ENCODE measurements at regions not wholly inside any gene's neighbourhood (a gene's known extent, or its start where the extent isn't known, plus 50 kb on each side); places are given as distances from the start of the nearest gene placed in this dataset.

GRCh38 chr18:77395953-77396352 lies 146.3 kb downstream of the GALR1 start:
- no peaks in the 10 kb centered on the region for H3K9me3 ChIP-seq
- no peak for DNase-seq
- no peaks in the 10 kb centered on the region for H3K36me3 ChIP-seq
- no peaks in the 10 kb centered on the region for H3K4me1 ChIP-seq
- ATAC-seq, result no peak
- no peaks in the 10 kb centered on the region for H3K27me3 ChIP-seq (ENCODE audit: low read depth)
- H3K4me3 ChIP-seq, result no peak overlapping the region
- no peak overlapping the region for H3K27ac ChIP-seq
- intact Hi-C loops (cut with DNase I), result no loop called here
- TF ChIP-seq, protein P1, sequence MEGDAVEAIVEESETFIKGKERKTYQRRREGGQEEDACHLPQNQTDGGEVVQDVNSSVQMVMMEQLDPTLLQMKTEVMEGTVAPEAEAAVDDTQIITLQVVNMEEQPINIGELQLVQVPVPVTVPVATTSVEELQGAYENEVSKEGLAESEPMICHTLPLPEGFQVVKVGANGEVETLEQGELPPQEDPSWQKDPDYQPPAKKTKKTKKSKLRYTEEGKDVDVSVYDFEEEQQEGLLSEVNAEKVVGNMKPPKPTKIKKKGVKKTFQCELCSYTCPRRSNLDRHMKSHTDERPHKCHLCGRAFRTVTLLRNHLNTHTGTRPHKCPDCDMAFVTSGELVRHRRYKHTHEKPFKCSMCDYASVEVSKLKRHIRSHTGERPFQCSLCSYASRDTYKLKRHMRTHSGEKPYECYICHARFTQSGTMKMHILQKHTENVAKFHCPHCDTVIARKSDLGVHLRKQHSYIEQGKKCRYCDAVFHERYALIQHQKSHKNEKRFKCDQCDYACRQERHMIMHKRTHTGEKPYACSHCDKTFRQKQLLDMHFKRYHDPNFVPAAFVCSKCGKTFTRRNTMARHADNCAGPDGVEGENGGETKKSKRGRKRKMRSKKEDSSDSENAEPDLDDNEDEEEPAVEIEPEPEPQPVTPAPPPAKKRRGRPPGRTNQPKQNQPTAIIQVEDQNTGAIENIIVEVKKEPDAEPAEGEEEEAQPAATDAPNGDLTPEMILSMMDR (IDR thresholded peaks at IDR 0.05), result no peak

DNA sequence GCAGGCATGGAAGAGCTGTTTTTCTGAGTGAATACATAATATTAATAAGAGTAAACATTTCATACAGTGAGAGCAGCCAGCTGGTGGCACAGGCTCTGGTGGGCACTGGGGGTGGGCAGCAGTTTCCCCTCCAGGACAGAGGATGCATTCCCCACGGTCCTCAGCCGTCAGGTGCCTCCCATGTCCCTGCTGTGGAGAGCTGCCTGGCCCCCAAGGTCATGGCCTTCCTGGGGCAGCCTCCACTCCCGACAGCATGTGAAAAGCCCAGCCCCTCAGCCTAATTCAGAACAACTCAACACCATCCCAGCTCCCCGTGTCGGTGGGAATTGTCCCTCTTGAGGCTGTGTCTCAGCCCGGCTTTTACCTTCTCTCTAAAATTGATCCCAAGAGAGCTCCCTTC lies 147.4 kb downstream of the GALR1 start:
- Histone ChIP-seq H3K27me3 (ENCODE audit: low read depth) (no peaks in the 10 kb centered on the region), H3K4me3 (no peak overlapping the region), H3K4me1 (no peaks in the 10 kb centered on the region), H3K9me3 (no peaks in the 10 kb centered on the region), H3K36me3 (no peaks in the 10 kb centered on the region), H3K27ac (no peak overlapping the region)
- intact Hi-C loops (cut with DNase I), result no loop called here
- DNase-seq (no peak), ATAC-seq (no peak)
- TF ChIP-seq, protein P1 (IDR thresholded peaks at IDR 0.05), result no peak

DNA sequence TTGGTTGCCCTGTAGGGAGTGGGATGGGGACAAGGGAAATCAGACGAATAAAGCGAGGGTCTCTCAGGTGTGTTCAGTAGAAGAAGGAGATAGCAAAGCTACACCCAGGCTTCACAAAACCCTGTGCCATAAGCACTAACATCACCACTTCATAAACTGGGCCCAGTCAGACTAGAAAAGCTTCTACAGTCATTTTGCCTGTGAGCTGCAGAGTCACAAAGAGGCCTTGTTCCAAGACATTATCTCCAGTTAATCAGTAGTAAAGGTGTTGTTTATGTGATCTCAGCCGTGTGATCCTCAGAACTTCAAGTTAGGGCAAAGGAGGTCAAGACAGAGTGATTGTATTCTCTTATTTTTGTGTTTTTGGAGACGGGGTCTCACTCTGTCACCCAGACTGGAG lies 148.0 kb downstream of the GALR1 start:
- H3K4me3 ChIP-seq, result no peak overlapping the region
- H3K36me3 ChIP-seq, result no peaks in the 10 kb centered on the region
- no peak for ATAC-seq
- no peaks in the 10 kb centered on the region for H3K27me3 ChIP-seq (ENCODE audit: low read depth)
- no peak for DNase-seq
- H3K27ac ChIP-seq, result no peak overlapping the region
- no peaks in the 10 kb centered on the region for H3K4me1 ChIP-seq
- no peaks in the 10 kb centered on the region for H3K9me3 ChIP-seq
- intact Hi-C loops (cut with DNase I), result no loop called here
- TF ChIP-seq, protein P1 (IDR thresholded peaks at IDR 0.05), result no peak

- ATAC-seq (no peak), DNase-seq (no peak)
- intact Hi-C loops (cut with DNase I), result no loop called here
- H3K9me3 ChIP-seq, result no peaks in the 10 kb centered on the region
- no peak overlapping the region for H3K4me3 ChIP-seq
- H3K27me3 ChIP-seq (ENCODE audit: low read depth), result no peaks in the 10 kb centered on the region
- TF ChIP-seq, protein P1 (IDR thresholded peaks at IDR 0.05), result no peak
- no peaks in the 10 kb centered on the region for H3K4me1 ChIP-seq
- no peak overlapping the region for H3K27ac ChIP-seq
- H3K36me3 ChIP-seq, result no peaks in the 10 kb centered on the region
These were observed 150.9 kb downstream of the GALR1 start for GRCh38 chr18:77400561-77400960.

- ATAC-seq (no peak), DNase-seq (no peak)
- Histone ChIP-seq H3K27me3 (ENCODE audit: low read depth) (no peaks in the 10 kb centered on the region), H3K36me3 (no peaks in the 10 kb centered on the region), H3K4me1 (no peaks in the 10 kb centered on the region), H3K27ac (no peak overlapping the region), H3K9me3 (no peaks in the 10 kb centered on the region), H3K4me3 (no peak overlapping the region)
- TF ChIP-seq, protein P1 (IDR thresholded peaks at IDR 0.05), result no peak
- intact Hi-C loops (cut with DNase I), result no loop called here
These were observed 151.5 kb downstream of the GALR1 start for GRCh38 chr18:77401173-77401572.

- no peaks in the 10 kb centered on the region for H3K36me3 ChIP-seq
- H3K27me3 ChIP-seq (ENCODE audit: low read depth), result no peaks in the 10 kb centered on the region
- DNase-seq (no peak), ATAC-seq (no peak)
- H3K27ac ChIP-seq, result no peak overlapping the region
- intact Hi-C loops (cut with DNase I), result no loop called here
- TF ChIP-seq, protein P1 (IDR thresholded peaks at IDR 0.05), result no peak
- H3K4me1 ChIP-seq, result no peaks in the 10 kb centered on the region
- H3K4me3 ChIP-seq, result no peak overlapping the region
- H3K9me3 ChIP-seq, result no peaks in the 10 kb centered on the region
These were observed 154.4 kb downstream of the GALR1 start for GRCh38 chr18:77403969-77404535.

All from lower lobe of right lung (tissue), 2 donors.